ENCODE measurements at regions not wholly inside any gene's neighbourhood (a gene's known extent, or its start where the extent isn't known, plus 50 kb on each side); places are given as distances from the start of the nearest gene placed in this dataset.

- no peak for DNase-seq
- H3K4me1 ChIP-seq (ENCODE audit: control insufficient read depth, insufficient read depth, low read depth, low read length): no peaks in the 10 kb centered on the region
- no peak overlapping the region for H2BK15ac ChIP-seq (ENCODE audit: low read depth, poor library complexity, severe bottlenecking)
- no peak overlapping the region for H3K4ac ChIP-seq (ENCODE audit: low read depth in 1 of 2, low read length in 2 of 2)
- H3K23ac ChIP-seq (ENCODE audit: low read length in 2 of 2): no peak overlapping the region
- no peak overlapping the region for H4K91ac ChIP-seq (ENCODE audit: low read length)
- no peak overlapping the region for H2BK120ac ChIP-seq (ENCODE audit: low read depth, low read length)
- 97% methylated on average over 2 of the region's 3 CpGs for WGBS
- no peak overlapping the region for H4K8ac ChIP-seq (ENCODE audit: low read length)
- no peak overlapping the region for H3K4me3 ChIP-seq (ENCODE audit: insufficient read depth in 1 of 2, low read depth in 1 of 2, low read length in 2 of 2)
- no peak overlapping the region for H3K4me2 ChIP-seq (ENCODE audit: low read length, poor library complexity, severe bottlenecking)
- H2BK5ac ChIP-seq (ENCODE audit: low read depth, low read length, poor library complexity, severe bottlenecking): no peak overlapping the region
- H3K9ac ChIP-seq (ENCODE audit: low read length): no peak overlapping the region
- H3K14ac ChIP-seq (ENCODE audit: low read length in 2 of 2): no peak overlapping the region
- no peaks in the 10 kb centered on the region for H3K79me1 ChIP-seq (replicated peaks; ENCODE audit: low read length, poor library complexity, severe bottlenecking)
- no peaks in the 10 kb centered on the region for H3K9me3 ChIP-seq (ENCODE audit: control insufficient read depth, low read length)
- no peaks in the 10 kb centered on the region for H3K27me3 ChIP-seq (ENCODE audit: control insufficient read depth in 1 of 2, insufficient read depth in 1 of 2, low read length in 2 of 2)
- H2AK5ac ChIP-seq (ENCODE audit: low read length, severe bottlenecking): no peak overlapping the region
- no peak overlapping the region for H3K18ac ChIP-seq (ENCODE audit: low read depth in 1 of 2, low read length in 2 of 2)
- H3K36me3 ChIP-seq (ENCODE audit: control insufficient read depth in 1 of 2, insufficient read depth in 2 of 2, low read depth in 1 of 2, low read length in 2 of 2): no peaks in the 10 kb centered on the region
- H2AFZ ChIP-seq (ENCODE audit: low read depth, low read length): no peak overlapping the region
- H2BK12ac ChIP-seq (ENCODE audit: low read length in 2 of 2): no peak overlapping the region
- H3K27ac ChIP-seq (ENCODE audit: low read length, poor library complexity, severe bottlenecking): no peak overlapping the region
These were observed 617.4 kb upstream of the NETO1 start for GRCh38 chr18:73485166-73485565.

DNA sequence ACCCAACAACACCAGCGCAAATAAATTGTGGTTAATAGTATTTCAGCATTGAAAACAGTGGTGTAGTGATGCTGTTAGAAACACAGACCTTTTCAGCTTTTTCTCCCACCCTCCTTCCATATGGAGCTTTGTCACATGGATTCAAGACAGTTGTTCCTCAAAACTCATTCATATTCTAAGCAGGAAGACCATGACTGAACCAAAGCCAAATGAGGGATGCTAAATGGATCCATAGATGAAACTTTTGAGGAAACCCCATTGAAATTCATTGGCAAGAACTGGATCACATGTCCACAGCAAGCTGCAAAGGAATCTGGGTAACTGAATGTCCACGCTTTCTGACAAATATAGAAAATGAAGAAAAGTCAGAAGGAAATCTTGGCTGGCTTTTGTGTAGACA, 615.1 kb upstream of the NETO1 start:
- H2BK5ac ChIP-seq (ENCODE audit: low read depth, low read length, poor library complexity, severe bottlenecking): no peak overlapping the region
- H3K23ac ChIP-seq (ENCODE audit: low read length in 2 of 2): no peak overlapping the region
- no peak overlapping the region for H3K9ac ChIP-seq (ENCODE audit: low read length)
- H4K91ac ChIP-seq (ENCODE audit: low read length): no peak overlapping the region
- H3K27ac ChIP-seq (ENCODE audit: low read length, poor library complexity, severe bottlenecking): no peak overlapping the region
- no peak overlapping the region for H3K14ac ChIP-seq (ENCODE audit: low read length in 2 of 2)
- no peaks in the 10 kb centered on the region for H3K4me1 ChIP-seq (ENCODE audit: control insufficient read depth, insufficient read depth, low read depth, low read length)
- no peaks in the 10 kb centered on the region for H3K27me3 ChIP-seq (ENCODE audit: control insufficient read depth in 1 of 2, insufficient read depth in 1 of 2, low read length in 2 of 2)
- H3K4me2 ChIP-seq (ENCODE audit: low read length, poor library complexity, severe bottlenecking): no peak overlapping the region
- H3K36me3 ChIP-seq (ENCODE audit: control insufficient read depth in 1 of 2, insufficient read depth in 2 of 2, low read depth in 1 of 2, low read length in 2 of 2): no peaks in the 10 kb centered on the region
- H3K4ac ChIP-seq (ENCODE audit: low read depth in 1 of 2, low read length in 2 of 2): no peak overlapping the region
- no peaks in the 10 kb centered on the region for H3K79me1 ChIP-seq (replicated peaks; ENCODE audit: low read length, poor library complexity, severe bottlenecking)
- H2BK12ac ChIP-seq (ENCODE audit: low read length in 2 of 2): no peak overlapping the region
- H3K18ac ChIP-seq (ENCODE audit: low read depth in 1 of 2, low read length in 2 of 2): no peak overlapping the region
- no peak overlapping the region for H2BK120ac ChIP-seq (ENCODE audit: low read depth, low read length)
- DNase-seq: no peak
- no peak overlapping the region for H2BK15ac ChIP-seq (ENCODE audit: low read depth, poor library complexity, severe bottlenecking)
- H2AK5ac ChIP-seq (ENCODE audit: low read length, severe bottlenecking): no peak overlapping the region
- H2AFZ ChIP-seq (ENCODE audit: low read depth, low read length): no peak overlapping the region
- no peak overlapping the region for H3K4me3 ChIP-seq (ENCODE audit: insufficient read depth in 1 of 2, low read depth in 1 of 2, low read length in 2 of 2)
- no peak overlapping the region for H4K8ac ChIP-seq (ENCODE audit: low read length)
- H3K9me3 ChIP-seq (ENCODE audit: control insufficient read depth, low read length): peaks cover under 1% of the 10 kb centered on the region
- WGBS: 88% methylated on average over 1 of the region's 2 CpGs

GRCh38 chr18:73479477-73479876, 611.7 kb upstream of the NETO1 start:
- no peak overlapping the region for H2BK120ac ChIP-seq (ENCODE audit: low read depth, low read length)
- H3K27me3 ChIP-seq (ENCODE audit: control insufficient read depth in 1 of 2, insufficient read depth in 1 of 2, low read length in 2 of 2): no peaks in the 10 kb centered on the region

GRCh38 chr18:73478191-73478590, 610.4 kb upstream of the NETO1 start:
- WGBS: 83% methylated on average over 2 of the region's 2 CpGs
- no peak overlapping the region for H2BK15ac ChIP-seq (ENCODE audit: low read depth, poor library complexity, severe bottlenecking)
- H3K4ac ChIP-seq (ENCODE audit: low read depth in 1 of 2, low read length in 2 of 2): no peak overlapping the region
- H3K9ac ChIP-seq (ENCODE audit: low read length): no peak overlapping the region
- H3K4me2 ChIP-seq (ENCODE audit: low read length, poor library complexity, severe bottlenecking): no peak overlapping the region
- no peak overlapping the region for H4K8ac ChIP-seq (ENCODE audit: low read length)
- no peak overlapping the region for H2BK5ac ChIP-seq (ENCODE audit: low read depth, low read length, poor library complexity, severe bottlenecking)
- no peak overlapping the region for H2BK120ac ChIP-seq (ENCODE audit: low read depth, low read length)
- no peak overlapping the region for H3K14ac ChIP-seq (ENCODE audit: low read length in 2 of 2)
- H3K27me3 ChIP-seq (ENCODE audit: control insufficient read depth in 1 of 2, insufficient read depth in 1 of 2, low read length in 2 of 2): no peaks in the 10 kb centered on the region
- peaks cover 14% of the 10 kb centered on the region for H3K9me3 ChIP-seq (ENCODE audit: control insufficient read depth, low read length)
- H3K23ac ChIP-seq (ENCODE audit: low read length in 2 of 2): no peak overlapping the region
- no peak overlapping the region for H3K4me3 ChIP-seq (ENCODE audit: insufficient read depth in 1 of 2, low read depth in 1 of 2, low read length in 2 of 2)
- no peak overlapping the region for H3K18ac ChIP-seq (ENCODE audit: low read depth in 1 of 2, low read length in 2 of 2)
- no peak overlapping the region for H2AK5ac ChIP-seq (ENCODE audit: low read length, severe bottlenecking)
- H3K27ac ChIP-seq (ENCODE audit: low read length, poor library complexity, severe bottlenecking): no peak overlapping the region
- H3K4me1 ChIP-seq (ENCODE audit: control insufficient read depth, insufficient read depth, low read depth, low read length): no peaks in the 10 kb centered on the region
- H2AFZ ChIP-seq (ENCODE audit: low read depth, low read length): no peak overlapping the region
- no peak overlapping the region for H2BK12ac ChIP-seq (ENCODE audit: low read length in 2 of 2)
- H3K36me3 ChIP-seq (ENCODE audit: control insufficient read depth in 1 of 2, insufficient read depth in 2 of 2, low read depth in 1 of 2, low read length in 2 of 2): no peaks in the 10 kb centered on the region
- DNase-seq: no peak
- H3K79me1 ChIP-seq (replicated peaks; ENCODE audit: low read length, poor library complexity, severe bottlenecking): no peaks in the 10 kb centered on the region
- no peak overlapping the region for H4K91ac ChIP-seq (ENCODE audit: low read length)

More at GRCh38 chr18:73479477-73479876, 611.7 kb upstream of the NETO1 start:
- H2BK5ac ChIP-seq (ENCODE audit: low read depth, low read length, poor library complexity, severe bottlenecking): no peak overlapping the region
- no peak overlapping the region for H3K23ac ChIP-seq (ENCODE audit: low read length in 2 of 2)
- no peak overlapping the region for H3K4ac ChIP-seq (ENCODE audit: low read depth in 1 of 2, low read length in 2 of 2)
- no peak overlapping the region for H3K4me3 ChIP-seq (ENCODE audit: insufficient read depth in 1 of 2, low read depth in 1 of 2, low read length in 2 of 2)
- no peak overlapping the region for H3K27ac ChIP-seq (ENCODE audit: low read length, poor library complexity, severe bottlenecking)
- H2AFZ ChIP-seq (ENCODE audit: low read depth, low read length): no peak overlapping the region
- no peak overlapping the region for H3K18ac ChIP-seq (ENCODE audit: low read depth in 1 of 2, low read length in 2 of 2)
- no peak overlapping the region for H3K4me2 ChIP-seq (ENCODE audit: low read length, poor library complexity, severe bottlenecking)
- H3K79me1 ChIP-seq (replicated peaks; ENCODE audit: low read length, poor library complexity, severe bottlenecking): no peaks in the 10 kb centered on the region
- no peak overlapping the region for H2BK12ac ChIP-seq (ENCODE audit: low read length in 2 of 2)
- H4K8ac ChIP-seq (ENCODE audit: low read length): no peak overlapping the region
- H3K9me3 ChIP-seq (ENCODE audit: control insufficient read depth, low read length): peaks cover 7% of the 10 kb centered on the region
- no peak overlapping the region for H4K91ac ChIP-seq (ENCODE audit: low read length)
- no peak overlapping the region for H3K14ac ChIP-seq (ENCODE audit: low read length in 2 of 2)
- no peak overlapping the region for H2AK5ac ChIP-seq (ENCODE audit: low read length, severe bottlenecking)
- H2BK15ac ChIP-seq (ENCODE audit: low read depth, poor library complexity, severe bottlenecking): no peak overlapping the region
- no peak overlapping the region for H3K9ac ChIP-seq (ENCODE audit: low read length)
- no peaks in the 10 kb centered on the region for H3K36me3 ChIP-seq (ENCODE audit: control insufficient read depth in 1 of 2, insufficient read depth in 2 of 2, low read depth in 1 of 2, low read length in 2 of 2)
- 97% methylated on average over 1 of the region's 2 CpGs for WGBS
- no peak for DNase-seq
- no peaks in the 10 kb centered on the region for H3K4me1 ChIP-seq (ENCODE audit: control insufficient read depth, insufficient read depth, low read depth, low read length)
